Panc1 (cell line): ENCODE measurements at regions not wholly inside any gene's neighbourhood (a gene's known extent, or its start where the extent isn't known, plus 50 kb on each side); places are given as distances from the start of the nearest gene placed in this dataset.

ENCODE experiments used
- SIN3A ChIP-seq: IDR thresholded peaks from 2 replicates; pipeline ENCODE4 v1.6.1; 2012; ENCODE audit warnings: low read depth, mild to moderate bottlenecking, low read length, moderate library complexity, borderline replicate concordance; ENCODE audit not compliant: insufficient read depth
- TF ChIP-seq, protein P1 (sequence below): fragments of 450-650 bp; IDR thresholded peaks from 2 replicates; pipeline ENCODE4 v1.5.1; 2017; ENCODE audit warnings: mild to moderate bottlenecking

GRCh38 chr4:107391009-107391629 lies 328.9 kb downstream of the PAPSS1 start:
- no peak for TF ChIP-seq SIN3A
- TF ChIP-seq, protein P1, sequence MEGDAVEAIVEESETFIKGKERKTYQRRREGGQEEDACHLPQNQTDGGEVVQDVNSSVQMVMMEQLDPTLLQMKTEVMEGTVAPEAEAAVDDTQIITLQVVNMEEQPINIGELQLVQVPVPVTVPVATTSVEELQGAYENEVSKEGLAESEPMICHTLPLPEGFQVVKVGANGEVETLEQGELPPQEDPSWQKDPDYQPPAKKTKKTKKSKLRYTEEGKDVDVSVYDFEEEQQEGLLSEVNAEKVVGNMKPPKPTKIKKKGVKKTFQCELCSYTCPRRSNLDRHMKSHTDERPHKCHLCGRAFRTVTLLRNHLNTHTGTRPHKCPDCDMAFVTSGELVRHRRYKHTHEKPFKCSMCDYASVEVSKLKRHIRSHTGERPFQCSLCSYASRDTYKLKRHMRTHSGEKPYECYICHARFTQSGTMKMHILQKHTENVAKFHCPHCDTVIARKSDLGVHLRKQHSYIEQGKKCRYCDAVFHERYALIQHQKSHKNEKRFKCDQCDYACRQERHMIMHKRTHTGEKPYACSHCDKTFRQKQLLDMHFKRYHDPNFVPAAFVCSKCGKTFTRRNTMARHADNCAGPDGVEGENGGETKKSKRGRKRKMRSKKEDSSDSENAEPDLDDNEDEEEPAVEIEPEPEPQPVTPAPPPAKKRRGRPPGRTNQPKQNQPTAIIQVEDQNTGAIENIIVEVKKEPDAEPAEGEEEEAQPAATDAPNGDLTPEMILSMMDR = no peak
